IPS-NIHi7 (cell line): ENCODE measurements at regions not wholly inside any gene's neighbourhood (a gene's known extent, or its start where the extent isn't known, plus 50 kb on each side); places are given as distances from the start of the nearest gene placed in this dataset.
A peak's percentile ranks its signal among the peaks of the same experiment; 100 is the strongest.

Source experiments
- DNase-seq: peaks from one replicate; pipeline ENCODE4 v3.0.0; 2012; ENCODE audit warnings: mixed read lengths; ENCODE audit errors: extremely low spot score

- no peak for DNase-seq
Observed at GRCh38 chr2:59677158-59677557, 876.3 kb downstream of the BCL11A start.

DNA sequence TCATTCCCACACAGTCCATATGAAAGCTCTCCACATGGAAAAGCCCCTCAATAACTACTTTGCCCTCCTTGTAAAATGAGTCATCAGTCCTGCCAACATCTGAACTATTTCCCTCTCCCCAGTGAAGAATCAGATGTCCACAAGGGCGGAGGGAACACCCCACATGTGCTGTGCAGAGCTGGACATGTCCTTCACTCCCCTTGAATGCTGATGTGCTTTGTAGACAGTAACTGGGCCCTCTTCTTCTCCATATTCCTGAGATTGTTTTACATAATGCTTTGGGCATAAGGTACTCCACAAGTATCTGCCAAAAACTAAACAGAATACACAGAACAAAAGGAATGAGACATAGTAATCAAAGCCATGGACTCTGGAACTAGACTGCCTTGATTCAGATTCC, 879.4 kb downstream of the BCL11A start:
- DNase-seq, result no peak

DNA sequence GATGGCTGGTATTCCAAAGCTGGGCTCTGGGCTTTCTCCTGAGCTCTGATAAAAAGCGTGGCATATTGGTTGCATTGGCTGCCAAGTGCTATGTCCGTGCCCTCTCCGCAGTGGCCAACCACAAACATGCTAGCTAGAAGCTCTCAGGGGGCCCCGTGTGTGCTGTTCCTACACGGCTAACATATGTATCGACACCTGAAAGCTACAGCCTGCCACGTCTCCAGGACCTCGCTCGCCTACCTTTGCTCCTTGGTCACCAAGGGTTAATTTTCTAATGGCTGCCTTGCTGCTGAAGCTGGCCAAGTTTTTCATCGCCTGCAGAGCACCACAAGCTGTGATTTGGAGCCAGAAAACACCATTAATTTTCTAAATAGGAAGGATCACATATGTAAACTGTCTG, 888.4 kb downstream of the BCL11A start:
- no peak for DNase-seq

DNA sequence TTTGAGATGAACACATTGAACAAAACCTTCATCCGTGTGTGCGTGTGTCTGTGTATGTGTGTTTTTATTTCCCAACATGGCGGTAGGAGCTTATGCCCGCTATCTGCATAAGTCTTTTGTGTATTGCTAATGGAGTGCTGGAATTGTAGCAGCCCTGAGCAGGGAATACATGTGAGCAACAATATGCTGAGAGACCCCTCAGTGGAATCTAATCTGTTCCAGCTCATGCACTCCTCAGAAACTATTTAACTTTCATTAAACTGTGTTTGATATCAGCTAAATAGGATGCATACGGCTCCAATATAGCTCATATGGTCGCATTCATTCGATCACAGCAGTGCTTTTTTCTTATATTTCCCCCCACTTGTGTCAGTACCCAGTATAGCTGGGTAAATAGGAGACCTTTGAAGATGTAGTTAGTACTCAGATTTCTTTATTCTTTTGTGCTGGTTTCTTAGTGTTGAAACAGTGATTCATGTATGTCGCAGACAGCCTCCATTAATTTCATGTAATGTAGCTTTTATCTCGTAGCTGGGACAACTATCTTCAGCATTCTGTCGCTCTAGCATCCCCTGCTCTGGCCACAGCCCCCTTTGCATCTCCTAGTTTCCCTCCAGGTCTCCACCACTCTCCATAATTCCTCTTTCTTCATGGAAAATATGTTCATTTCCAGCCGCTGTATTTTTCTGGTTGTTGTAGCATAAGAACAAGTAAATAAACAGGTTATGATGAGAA, 891.2 kb downstream of the BCL11A start:
- DNase-seq, result no peak

GRCh38 chr2:59660262-59660661, 893.2 kb downstream of the BCL11A start:
- DNase-seq, result no peak

- DNase-seq, result no peak
Observed at GRCh38 chr2:59658906-59659635, 894.4 kb downstream of the BCL11A start.

- DNase-seq, result no peak
Observed at GRCh38 chr2:59655809-59656208, 897.6 kb downstream of the BCL11A start.

GRCh38 chr2:59654710-59655109, 898.7 kb downstream of the BCL11A start:
- no peak for DNase-seq

DNA sequence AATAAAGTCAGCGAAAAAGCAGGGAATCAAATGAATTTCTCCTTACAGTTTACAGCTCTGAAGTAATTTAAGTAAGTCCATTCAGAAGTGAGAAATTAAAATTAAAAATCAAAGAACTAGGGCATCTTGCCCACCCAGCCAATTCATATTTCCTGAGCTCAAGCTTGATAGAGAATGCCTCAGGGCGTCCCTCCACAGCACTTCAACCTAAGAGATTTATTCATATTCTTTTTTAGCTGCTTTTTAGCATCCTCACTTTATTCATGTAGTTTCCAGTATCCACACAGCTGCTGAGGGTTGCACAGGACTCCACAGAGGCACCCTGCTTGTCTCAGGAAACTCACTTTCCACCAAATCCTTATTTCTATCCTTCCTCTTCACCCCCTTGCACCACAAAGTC, 900.3 kb downstream of the BCL11A start:
- no peak for DNase-seq

DNA sequence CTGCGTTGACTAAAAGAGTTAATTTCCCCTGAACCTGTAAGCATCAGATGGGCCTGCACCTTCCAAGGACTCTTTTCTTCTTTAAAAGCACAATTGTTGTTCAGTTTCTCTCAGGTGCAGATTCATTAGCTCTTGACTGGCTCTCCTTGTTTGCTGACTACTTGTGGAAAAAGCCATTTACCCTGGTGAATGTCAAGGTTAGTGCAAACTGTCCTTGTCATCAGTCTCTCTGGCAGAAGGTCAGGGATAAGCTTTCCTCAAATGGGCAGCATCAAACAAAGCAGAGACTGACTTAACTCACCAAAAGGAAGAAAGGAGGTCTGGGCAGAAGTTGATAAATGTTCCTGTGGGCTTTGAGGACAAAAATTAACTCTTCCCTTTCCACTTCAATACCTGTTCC, 922.7 kb downstream of the BCL11A start:
- DNase-seq, result no peak

DNA sequence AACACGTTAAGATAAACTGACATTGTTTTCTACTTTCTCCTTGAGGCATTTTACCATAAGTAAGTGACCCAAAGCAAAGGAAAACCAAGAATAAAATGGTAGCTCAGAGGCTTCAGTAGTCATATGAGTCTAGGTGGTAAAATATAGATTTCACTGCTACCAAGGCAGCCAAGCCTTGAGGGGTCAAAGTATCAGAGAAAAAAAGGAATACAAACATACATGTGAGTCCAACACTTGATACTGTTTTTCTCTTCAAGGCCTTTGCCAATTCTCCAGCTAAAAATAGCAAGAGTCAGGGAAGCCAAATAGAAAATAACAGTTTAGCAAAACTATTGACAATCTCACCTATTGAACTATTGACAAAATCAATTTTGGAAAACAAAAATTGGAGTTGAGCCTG, 925.9 kb downstream of the BCL11A start:
- DNase-seq, result no peak

GRCh38 chr2:59622599-59623308, 930.7 kb downstream of the BCL11A start:
- no peak for DNase-seq

- no peak for DNase-seq
Observed at GRCh38 chr2:59604123-59604522, 949.3 kb downstream of the BCL11A start.

GRCh38 chr2:59594671-59595222, 958.7 kb downstream of the BCL11A start:
- no peak for DNase-seq

DNA sequence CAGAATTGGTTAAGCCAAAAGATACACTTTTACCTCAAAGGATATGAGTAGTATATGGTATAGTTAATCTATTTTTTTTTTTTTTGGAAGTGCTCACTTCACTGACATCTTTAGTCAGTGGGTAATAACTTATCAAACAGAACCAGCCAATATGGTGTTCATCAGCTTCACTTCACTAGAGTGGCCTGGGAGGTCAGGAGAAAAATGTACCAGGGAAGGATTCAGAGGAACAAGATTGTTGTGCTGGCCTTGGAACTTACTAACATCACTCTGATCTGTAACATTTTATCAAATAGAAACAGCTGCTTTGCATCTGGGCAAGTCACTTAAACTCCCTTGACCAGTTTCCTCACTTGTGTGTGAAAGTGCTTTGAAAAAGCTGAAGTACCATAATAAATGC, 962.7 kb downstream of the BCL11A start:
- DNase-seq, result no peak

- no peak for DNase-seq
Observed at GRCh38 chr2:59589881-59590280, 963.6 kb downstream of the BCL11A start.

DNA sequence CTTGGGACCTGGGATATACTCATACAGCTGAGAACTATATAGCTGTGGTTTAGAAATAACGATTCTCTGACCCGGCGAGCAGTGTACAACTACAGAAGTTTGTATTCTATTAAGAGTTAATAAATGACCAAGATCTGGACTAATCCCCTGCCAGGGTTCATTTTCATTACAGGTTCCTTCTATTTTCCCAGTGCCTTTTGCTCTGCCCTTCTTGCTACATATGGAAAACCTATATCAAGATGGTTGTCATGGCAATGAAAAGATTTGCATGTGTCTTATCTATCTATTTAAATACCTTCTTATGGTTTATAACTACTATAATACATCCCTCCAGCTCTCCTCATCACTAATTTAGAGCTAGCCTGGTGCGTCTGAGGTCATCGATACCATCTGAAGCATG, 965.2 kb downstream of the BCL11A start:
- no peak for DNase-seq

- DNase-seq, result no peak
Observed at GRCh38 chr2:59586176-59586575, 967.3 kb downstream of the BCL11A start.

DNA sequence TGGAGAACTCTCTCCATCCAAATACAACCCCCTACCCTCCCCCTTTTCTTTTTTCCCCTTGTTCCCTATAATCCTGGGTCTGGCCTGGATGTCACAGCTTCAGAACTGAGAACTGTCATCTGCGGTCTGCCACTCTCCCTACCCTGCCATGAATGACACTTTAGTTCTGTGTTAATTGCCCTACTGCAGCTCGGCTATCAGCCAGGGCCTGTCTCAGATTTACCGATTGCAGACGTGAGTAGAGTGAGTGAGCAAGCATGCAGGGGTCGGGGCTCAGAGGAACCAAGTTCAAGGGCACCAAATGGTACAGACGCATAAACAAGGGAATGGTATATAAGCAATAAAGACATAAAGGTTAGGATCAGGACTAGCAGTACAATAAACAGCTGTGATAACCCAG, 967.8 kb downstream of the BCL11A start:
- DNase-seq, result peak; percentile 12

GRCh38 chr2:59584958-59585357, 968.5 kb downstream of the BCL11A start:
- peak; percentile 67 for DNase-seq

DNA sequence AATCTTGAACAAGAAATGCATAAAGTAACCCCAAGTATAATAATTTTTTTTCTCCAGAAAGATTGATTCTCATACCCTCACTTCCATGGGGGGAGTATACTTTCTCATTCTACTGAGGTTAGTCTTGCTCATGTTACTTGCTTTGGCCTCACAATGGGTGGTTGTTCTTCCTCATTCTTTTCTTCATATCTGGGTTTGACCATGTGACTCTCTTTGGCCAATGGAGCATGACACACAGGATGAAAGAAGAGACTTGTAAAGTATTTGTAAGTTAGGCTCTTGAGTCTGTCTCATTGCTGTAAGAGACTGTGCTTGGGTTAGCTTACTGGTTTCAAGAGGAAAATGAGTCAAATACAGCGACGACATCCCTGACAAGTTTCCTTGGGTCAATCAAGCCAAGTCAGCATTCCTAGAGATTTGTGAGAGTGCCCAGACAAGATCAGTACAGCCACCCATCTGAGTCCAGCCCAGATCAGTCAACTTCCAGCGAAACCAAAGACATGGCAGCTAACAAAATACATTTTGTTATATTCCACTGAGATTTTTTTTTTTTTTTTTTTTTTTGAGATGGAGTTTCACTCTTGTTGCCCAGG, 970.2 kb downstream of the BCL11A start:
- no peak for DNase-seq

DNA sequence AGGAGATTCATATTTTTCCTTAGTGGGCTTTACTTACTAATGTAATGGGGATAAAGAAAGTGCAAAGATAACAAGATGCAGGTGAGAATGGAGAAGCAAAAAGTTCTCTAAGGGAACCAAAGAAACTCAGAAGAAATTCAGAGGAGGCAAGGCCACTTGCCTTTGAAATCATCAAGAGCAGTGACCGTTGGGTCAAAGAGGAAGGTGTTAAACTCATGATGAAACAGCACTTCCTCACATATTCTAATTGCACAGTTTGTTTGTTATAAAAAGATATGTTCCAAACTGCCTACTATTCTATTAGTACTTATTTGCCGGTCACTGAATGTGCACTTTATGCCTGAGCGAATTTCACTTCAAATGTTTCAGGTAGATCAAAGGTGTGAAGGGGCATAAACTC, 975.1 kb downstream of the BCL11A start:
- no peak for DNase-seq
